Choroid plexus epithelial cell (primary cell): ENCODE measurements at regions not wholly inside any gene's neighbourhood (a gene's known extent, or its start where the extent isn't known, plus 50 kb on each side); places are given as distances from the start of the nearest gene placed in this dataset.

Experiments used
- DNase-seq: peaks from one replicate; pipeline ENCODE4 v3.0.0-alpha.2; 2010; ENCODE audit warnings: low read depth
- H3K4me3 ChIP-seq: 2 replicates; pipeline ENCODE4 v1.5.1; 2011; ENCODE audit warnings: low read depth, mild to moderate bottlenecking, control low read depth, low read length, moderate library complexity
- TF ChIP-seq, protein P1 (sequence below): conservative IDR thresholded peaks from 2 replicates; pipeline ENCODE4 v1.5.1; 2011; ENCODE audit warnings: low read depth, mild to moderate bottlenecking, control low read depth, inconsistent platforms, low read length, moderate library complexity

DNA sequence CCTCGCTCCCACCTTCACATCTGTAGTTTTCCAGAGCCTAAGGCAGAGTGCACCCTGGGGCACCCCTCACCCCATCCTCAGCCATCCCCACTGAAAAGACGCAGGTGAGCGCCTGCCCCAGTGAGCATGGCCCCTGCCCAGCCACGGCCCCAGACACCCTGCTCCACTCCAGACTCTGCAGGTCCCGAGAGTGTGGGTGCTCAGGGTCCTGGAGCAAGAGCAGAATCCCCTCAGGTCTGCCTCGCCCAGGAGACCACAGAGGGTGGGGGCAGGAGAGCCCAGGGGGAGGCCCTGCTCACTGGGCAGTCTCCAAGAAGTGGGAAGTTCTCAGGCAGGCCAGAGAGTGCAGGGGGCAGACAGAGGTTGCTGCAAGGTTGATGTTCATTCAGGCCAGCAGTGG, 158.6 kb upstream of the PPP1R26 start:
- no peak for DNase-seq
- TF ChIP-seq, protein P1, sequence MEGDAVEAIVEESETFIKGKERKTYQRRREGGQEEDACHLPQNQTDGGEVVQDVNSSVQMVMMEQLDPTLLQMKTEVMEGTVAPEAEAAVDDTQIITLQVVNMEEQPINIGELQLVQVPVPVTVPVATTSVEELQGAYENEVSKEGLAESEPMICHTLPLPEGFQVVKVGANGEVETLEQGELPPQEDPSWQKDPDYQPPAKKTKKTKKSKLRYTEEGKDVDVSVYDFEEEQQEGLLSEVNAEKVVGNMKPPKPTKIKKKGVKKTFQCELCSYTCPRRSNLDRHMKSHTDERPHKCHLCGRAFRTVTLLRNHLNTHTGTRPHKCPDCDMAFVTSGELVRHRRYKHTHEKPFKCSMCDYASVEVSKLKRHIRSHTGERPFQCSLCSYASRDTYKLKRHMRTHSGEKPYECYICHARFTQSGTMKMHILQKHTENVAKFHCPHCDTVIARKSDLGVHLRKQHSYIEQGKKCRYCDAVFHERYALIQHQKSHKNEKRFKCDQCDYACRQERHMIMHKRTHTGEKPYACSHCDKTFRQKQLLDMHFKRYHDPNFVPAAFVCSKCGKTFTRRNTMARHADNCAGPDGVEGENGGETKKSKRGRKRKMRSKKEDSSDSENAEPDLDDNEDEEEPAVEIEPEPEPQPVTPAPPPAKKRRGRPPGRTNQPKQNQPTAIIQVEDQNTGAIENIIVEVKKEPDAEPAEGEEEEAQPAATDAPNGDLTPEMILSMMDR, result no peak
- H3K4me3 ChIP-seq, result no peak overlapping the region

DNA sequence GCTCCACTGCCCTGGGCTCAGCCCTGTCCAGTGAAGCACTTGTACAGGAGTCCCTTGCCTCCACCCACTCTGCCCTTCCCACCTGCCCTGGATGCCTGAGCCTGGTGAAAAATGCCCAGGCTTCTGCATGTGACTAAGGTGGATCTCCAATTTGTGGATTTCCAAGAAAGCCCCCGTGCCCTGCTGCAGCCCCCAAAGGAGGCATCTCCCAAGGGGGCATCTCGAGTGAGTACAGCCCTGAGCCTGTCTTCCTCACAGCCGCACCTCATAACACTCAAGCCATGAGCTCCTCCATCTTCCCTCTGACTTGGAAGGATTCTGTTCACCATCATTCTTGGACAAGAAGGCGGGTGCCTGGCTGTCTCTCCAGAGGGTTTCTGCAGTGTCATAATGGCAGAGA, 158.0 kb upstream of the PPP1R26 start:
- DNase-seq, result no peak
- no peak overlapping the region for H3K4me3 ChIP-seq
- TF ChIP-seq, protein P1, result no peak

DNA sequence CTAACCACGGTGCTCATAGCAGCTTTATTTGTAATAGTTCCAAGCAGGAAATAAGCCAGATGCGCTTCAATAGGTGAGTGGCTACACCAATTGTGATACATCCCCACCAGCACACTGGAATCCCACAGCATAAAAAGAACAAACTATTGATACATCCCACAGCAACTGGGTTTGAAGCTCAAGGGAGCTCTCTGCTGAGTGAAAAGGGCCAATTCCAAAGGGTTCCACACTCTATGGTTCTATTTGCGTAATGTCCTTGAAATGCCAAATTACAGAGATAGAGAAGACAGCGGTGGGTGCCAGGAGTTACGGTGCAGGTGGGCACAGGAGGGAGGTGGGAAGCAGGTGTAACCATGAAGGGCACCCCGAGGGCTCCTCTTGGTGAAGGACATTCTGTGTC, 155.3 kb upstream of the PPP1R26 start:
- H3K4me3 ChIP-seq, result no peak overlapping the region
- TF ChIP-seq, protein P1, result no peak
- DNase-seq, result no peak

DNA sequence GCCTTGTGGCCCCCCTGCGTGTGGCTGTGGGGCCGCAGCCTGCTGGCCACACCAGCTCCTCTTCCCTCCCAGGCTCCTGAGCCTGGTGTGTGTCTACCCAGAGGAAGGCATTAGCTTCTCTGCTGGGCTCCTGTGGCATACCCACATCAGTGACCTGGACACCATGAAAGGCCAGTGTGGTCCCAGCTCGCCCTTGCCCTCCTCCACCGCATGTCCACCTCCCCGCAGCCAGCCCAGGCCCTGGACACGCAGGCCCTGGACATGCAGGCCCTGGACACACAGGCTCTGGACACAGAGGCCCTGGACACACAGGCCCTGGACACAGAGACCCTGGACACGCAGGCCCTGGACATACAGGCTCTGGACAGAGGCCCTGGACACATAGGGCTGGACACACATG, 153.4 kb upstream of the PPP1R26 start:
- no peak for DNase-seq
- H3K4me3 ChIP-seq, result no peak overlapping the region
- TF ChIP-seq, protein P1, result no peak

DNA sequence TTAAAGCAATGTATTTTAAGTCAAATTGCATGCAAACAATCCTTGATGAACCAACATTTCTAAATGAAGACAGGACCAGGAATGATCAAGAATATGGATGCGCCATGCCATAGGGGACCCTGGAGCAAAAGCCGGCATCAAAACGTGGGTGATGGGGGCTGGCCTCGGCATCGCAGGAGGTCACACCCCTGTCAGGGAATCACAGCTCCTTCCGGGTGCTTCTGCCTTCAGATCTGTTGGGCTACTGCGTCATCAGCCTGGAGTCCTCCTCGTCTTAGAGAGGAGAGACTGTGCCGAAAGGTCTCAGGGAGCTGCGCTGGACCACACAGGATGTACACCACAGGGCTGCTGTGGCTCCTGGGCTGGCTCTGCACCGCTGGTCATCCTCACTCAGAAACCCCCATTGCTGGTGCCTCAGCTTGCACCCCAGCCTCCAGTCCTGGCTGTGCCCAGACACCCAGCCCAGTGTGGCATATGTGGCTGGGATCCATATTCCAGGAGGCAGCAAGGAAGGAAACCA, 152.9 kb upstream of the PPP1R26 start:
- TF ChIP-seq, protein P1, result no peak
- DNase-seq, result no peak
- no peak overlapping the region for H3K4me3 ChIP-seq

DNA sequence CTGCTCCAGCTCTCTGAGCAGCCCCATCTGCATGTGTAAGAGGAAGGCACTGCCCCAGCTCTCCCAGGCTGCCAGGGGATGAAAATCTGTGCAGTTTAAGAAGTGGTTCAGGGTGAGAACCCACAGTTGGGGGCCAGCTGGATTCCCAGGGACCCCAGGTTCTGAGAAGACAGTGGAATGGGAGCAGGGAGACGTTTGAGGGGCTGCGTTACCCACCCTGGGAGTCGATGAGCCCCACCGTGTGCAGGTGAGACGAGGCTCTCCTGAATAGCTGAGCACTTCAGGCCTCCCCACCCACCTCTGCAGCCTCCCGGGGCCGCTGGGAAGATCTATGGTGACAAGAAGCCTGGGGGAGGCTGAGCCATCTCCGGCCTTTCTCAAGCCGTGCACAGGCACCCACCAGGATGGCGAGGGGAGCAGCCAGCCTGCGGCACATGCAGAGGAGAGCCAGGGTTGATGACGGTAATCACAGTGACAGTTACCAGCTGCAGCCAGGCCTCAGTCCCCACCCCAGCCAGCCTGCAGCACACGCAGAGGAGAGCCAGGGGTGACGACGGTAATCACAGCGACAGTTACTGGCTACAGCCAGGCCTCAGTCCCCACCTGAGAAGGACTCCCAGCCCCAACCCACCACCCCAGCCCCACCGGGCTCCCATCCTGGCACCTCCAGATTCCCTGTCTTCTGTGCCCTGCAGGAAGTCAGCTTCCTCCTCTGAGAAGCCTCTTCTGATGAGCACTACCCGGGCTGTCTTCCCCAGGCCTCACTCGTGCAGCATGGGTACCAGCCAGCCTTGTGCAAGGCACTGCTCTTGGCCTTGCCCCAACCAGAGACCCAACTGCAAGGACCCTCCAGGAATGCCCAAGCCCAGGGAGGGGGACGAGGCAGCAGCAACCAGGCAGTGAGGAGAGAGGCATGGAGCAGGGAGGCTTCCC, 150.8 kb upstream of the PPP1R26 start:
- no peak for DNase-seq
- no peak overlapping the region for H3K4me3 ChIP-seq
- TF ChIP-seq, protein P1, result no peak
